GM18951 (cell line): ENCODE measurements at regions not wholly inside any gene's neighbourhood (a gene's known extent, or its start where the extent isn't known, plus 50 kb on each side); places are given as distances from the start of the nearest gene placed in this dataset.
"Not testable (repeated sequence)": the region's sequence is repeated elsewhere in the genome, so short reads cannot be mapped to it uniquely, and the experiment has no call there.

Source experiments
- POLR2A ChIP-seq: IDR thresholded peaks from 4 replicates; pipeline ENCODE4 v1.6.1; 2011; ENCODE audit warnings: mild to moderate bottlenecking; ENCODE audit not compliant: insufficient read length, insufficient read depth; ENCODE audit errors: extremely low read depth
- in situ Hi-C: fragments of 300-500 bp; cut with MboI; formaldehyde crosslinking; loops from one replicate; pipeline ENCODE4 v1.12.0; 2022; ENCODE audit warnings: low sequenced_read_pairs, mixed read lengths, inconsistent platforms; ENCODE audit not compliant: unreplicated experiment

- in situ Hi-C loops: no loop called here
- TF ChIP-seq POLR2A: no peak
These were observed 385.4 kb upstream of the GYPC start for GRCh38 chr2:126270587-126270986.

GRCh38 chr2:126272401-126272800, 383.6 kb upstream of the GYPC start:
- in situ Hi-C loops: no loop called here
- TF ChIP-seq POLR2A: no peak

DNA sequence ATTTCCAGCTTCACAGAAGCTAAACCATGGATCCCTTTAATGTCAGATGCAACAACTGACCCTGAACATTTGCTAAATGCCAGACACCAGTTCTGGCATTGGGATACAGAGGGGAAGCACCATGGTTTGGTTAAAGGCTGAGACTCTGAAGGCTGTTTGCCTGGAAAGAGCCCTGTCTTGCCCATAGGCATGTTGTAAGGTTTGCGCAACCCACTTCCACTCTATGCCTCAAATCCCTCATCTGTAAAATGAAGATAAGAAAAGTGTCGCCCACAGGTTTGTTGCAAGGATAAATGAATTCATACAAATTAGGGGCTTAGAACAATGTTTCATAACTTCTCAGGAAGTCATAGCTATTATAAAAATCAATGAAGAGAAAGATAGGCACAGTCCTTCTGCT, 380.9 kb upstream of the GYPC start:
- in situ Hi-C loops: no loop called here
- TF ChIP-seq POLR2A: no peak

DNA sequence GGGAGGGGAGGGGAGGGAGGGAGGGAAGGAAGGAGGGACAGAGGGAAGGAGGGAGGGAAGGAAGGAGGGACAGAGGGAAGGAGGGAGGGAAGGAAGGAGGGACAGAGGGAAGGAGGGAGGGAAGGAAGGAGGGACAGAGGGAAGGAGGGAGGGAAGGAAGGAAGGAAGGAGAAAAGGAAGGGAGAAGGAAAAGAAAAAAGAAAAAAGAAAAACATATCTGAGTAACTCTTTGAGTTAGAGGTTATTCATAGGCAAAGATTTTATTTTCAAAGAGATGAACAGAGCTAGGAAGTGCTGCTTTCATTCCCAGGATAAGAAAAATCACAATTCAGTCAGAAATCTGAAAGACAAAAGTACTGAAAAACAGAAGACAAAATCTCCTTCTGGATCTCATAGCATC, 379.7 kb upstream of the GYPC start:
- in situ Hi-C loops: not testable (repeated sequence)

- in situ Hi-C loops: no loop called here
- TF ChIP-seq POLR2A: no peak
These were observed 367.6 kb upstream of the GYPC start for GRCh38 chr2:126288362-126288761.

GRCh38 chr2:126293962-126294361, 362.0 kb upstream of the GYPC start:
- in situ Hi-C loops: not testable (repeated sequence)

DNA sequence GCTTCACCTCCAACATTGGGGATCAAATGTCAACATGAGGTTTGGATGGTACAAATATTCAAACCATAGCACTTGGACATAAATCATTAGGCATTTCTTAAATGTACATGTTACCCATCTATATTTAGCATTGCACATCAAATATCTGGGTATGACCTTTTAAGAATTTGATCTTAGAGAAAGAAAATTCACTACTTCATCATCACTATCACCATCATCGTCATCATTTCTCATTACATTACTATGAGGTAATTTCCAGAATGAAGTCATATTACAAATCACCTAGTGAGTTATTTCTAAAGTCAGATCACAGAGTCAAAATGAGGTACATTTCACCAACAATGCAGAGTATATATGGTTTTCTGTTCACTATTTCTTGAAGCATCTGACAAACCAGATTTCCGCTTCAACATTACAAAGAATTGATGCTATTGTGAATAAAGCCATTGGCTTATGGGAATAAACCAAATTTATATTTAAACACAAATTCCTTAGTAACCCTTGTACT, 356.4 kb upstream of the GYPC start:
- in situ Hi-C loops: no loop called here
- no peak for TF ChIP-seq POLR2A

GRCh38 chr2:126300348-126300747, 355.6 kb upstream of the GYPC start:
- in situ Hi-C loops: no loop called here
- no peak for TF ChIP-seq POLR2A

DNA sequence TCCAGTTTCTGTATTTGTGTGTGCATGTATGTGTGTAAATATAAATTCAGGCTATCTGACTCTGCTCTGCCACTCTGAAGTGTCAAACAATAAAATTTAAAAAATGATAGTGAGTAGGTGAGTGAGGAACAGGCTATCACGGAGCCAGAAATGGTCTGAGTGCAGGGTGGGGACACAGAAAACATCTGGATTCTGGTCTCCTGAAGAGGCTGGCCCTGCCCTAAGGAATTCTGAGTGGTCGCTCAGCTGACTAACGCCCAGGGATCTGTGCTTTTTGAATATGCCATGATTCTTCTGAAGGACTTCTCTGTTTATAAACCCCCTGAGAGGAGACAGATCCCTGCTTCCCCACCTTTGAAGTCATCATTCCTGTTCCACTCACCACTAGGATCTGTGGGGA, 353.9 kb upstream of the GYPC start:
- no peak for TF ChIP-seq POLR2A
- in situ Hi-C loops: no loop called here

DNA sequence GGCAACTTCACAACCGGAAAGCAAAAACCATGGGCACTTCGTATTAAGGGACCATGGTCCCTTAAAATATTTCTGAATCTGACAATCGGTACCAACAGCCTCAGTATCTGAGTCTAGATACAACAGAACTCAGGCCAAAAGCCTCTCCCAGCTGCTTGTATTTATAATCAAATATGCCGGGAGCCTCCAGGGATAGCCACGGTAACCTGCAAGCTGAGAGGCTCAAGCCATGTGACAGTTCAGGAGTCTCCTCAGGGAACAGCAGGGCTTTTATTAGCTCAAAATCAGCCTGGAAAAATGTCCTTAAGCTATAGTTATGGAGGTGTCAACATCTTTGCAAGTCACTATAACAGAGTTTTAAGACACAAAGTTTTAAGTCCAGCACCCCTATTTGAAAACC, 352.8 kb upstream of the GYPC start:
- in situ Hi-C loops: no loop called here

DNA sequence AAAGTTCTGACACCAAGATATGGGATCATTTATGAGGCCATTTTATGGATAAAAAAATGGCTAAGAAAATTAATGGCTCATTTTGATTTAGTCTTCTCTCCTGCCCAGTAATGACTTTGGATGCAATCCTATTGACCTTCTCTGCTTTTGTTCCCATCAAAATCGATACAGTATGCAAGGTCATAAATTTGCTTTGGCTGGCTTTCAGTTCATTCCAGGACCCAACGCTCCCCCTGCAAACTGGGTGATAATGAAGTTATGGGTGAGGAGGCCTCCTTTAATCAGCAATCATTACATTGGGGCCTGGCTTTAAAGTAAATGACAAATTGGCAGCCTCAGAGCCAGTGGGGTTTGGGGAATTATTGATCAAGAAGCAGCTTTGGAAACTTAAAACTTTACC, 351.8 kb upstream of the GYPC start:
- in situ Hi-C loops: no loop called here
- TF ChIP-seq POLR2A: no peak

More for the DNA sequence above, 352.8 kb upstream of the GYPC start:
- TF ChIP-seq POLR2A: no peak

- in situ Hi-C loops: no loop called here
- no peak for TF ChIP-seq POLR2A
These were observed 349.4 kb upstream of the GYPC start for GRCh38 chr2:126306539-126306938.

- TF ChIP-seq POLR2A: no peak
- in situ Hi-C loops: no loop called here
These were observed 348.2 kb upstream of the GYPC start for GRCh38 chr2:126307740-126308139.

GRCh38 chr2:126309185-126309584, 346.8 kb upstream of the GYPC start:
- no peak for TF ChIP-seq POLR2A
- in situ Hi-C loops: no loop called here

DNA sequence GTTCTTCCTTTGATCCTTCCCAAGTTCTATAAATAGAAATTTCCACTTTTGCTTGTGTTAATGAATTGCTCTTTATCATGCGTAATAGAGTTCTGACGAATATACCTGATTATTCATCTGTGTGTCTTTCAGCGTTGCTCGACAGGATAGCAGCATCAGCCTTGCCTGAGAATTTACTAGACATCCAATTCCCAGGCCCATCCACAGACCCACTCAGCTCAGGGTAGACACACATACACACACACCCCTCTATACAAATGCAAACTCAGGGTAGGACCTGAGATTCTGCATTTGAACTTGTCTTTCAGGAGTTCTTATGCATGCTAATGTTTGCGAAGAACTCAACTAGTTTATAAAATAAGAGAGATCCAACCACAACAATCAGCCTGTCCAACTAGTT, 343.4 kb upstream of the GYPC start:
- TF ChIP-seq POLR2A: no peak
- in situ Hi-C loops: no loop called here

DNA sequence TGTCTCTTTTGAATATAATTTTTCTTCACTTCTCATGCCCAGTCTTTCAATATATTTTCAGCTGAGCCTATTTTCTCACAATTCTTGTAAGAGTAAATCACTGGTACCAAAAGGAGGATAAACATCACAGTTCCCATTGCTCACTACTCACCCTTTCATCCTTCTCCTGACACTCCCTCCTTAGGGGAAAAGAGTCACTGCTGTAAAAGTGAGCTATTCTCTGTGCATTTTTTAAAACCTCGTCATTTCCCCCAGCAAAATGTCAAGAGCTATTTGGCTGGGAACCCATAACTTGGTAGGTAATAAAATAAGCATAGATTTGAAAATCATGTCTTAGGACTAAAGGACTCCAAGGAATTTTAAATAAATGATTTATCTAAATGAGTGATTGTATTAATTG, 340.1 kb upstream of the GYPC start:
- in situ Hi-C loops: no loop called here
- no peak for TF ChIP-seq POLR2A
